Smooth muscle cell (in vitro differentiated cells): ENCODE measurements at regions not wholly inside any gene's neighbourhood (a gene's known extent, or its start where the extent isn't known, plus 50 kb on each side); places are given as distances from the start of the nearest gene placed in this dataset.

ENCODE experiments used
- DNase-seq: peaks from one replicate; lab custom pipeline; 2025; ENCODE audit not compliant: unreplicated experiment; lab: John Stamatoyannopoulos, UW
- H2AFZ ChIP-seq: fragments of 200-600 bp; sonication (generic); 2 replicates; pipeline ENCODE4 v1.6.0; 2016; ENCODE audit warnings: antibody characterized with exemption, low read depth, mild to moderate bottlenecking
- H3F3A ChIP-seq: fragments of 200-600 bp; sonication (generic); 2 replicates; pipeline ENCODE4 v1.6.0; 2017; ENCODE audit warnings: antibody characterized with exemption, low read depth
- H3K27ac ChIP-seq: fragments of 200-600 bp; sonication (generic); 2 replicates; pipeline ENCODE4 v1.5.1; 2016; ENCODE audit warnings: low read depth, mild to moderate bottlenecking
- H3K27me3 ChIP-seq: fragments of 200-600 bp; sonication (generic); 2 replicates; pipeline ENCODE4 v1.6.1; 2016; ENCODE audit warnings: low read depth, mild to moderate bottlenecking
- H3K36me3 ChIP-seq: fragments of 200-600 bp; sonication (generic); 2 replicates; pipeline ENCODE4 v1.5.1; 2016; ENCODE audit warnings: low read depth
- H3K4me1 ChIP-seq: fragments of 200-600 bp; sonication (generic); 2 replicates; pipeline ENCODE4 v1.5.1; 2016; ENCODE audit warnings: low read depth
- H3K4me2 ChIP-seq: fragments of 200-600 bp; sonication (generic); 2 replicates; pipeline ENCODE4 v1.6.0; 2016; ENCODE audit warnings: mild to moderate bottlenecking
- H3K4me3 ChIP-seq: fragments of 200-600 bp; sonication (generic); 2 replicates; pipeline ENCODE4 v1.5.1; 2016; ENCODE audit warnings: mild to moderate bottlenecking
- H3K79me2 ChIP-seq: fragments of 200-600 bp; sonication (generic); 2 replicates; pipeline ENCODE4 v1.6.0; 2016; ENCODE audit warnings: low read depth, mild to moderate bottlenecking
- H3K9ac ChIP-seq: fragments of 200-600 bp; sonication (generic); 2 replicates; pipeline ENCODE4 v1.6.0; 2016; ENCODE audit warnings: low read depth
- H3K9me3 ChIP-seq: fragments of 200-600 bp; sonication (generic); replicated peaks from 2 replicates; pipeline ENCODE4 v1.5.1; 2016; ENCODE audit warnings: low read depth
- H4K20me1 ChIP-seq: fragments of 200-600 bp; sonication (generic); 2 replicates; pipeline ENCODE4 v1.6.0; 2016; ENCODE audit warnings: low read depth
- CTCF ChIP-seq: fragments of 200-600 bp; sonication (generic); IDR thresholded peaks from 2 replicates; pipeline ENCODE4 v1.5.1; 2017; ENCODE audit warnings: borderline replicate concordance, mild to moderate bottlenecking, antibody characterized with exemption; ENCODE audit not compliant: insufficient read depth, poor library complexity, severe bottlenecking
- WGBS: methylation state at CpG from one replicate; pipeline ENCODE4 v1.1.7; 2016; ENCODE audit warnings: low lambda C conversion rate; 5-methylcytosine and 5-hydroxymethylcytosine counted together

- Histone ChIP-seq H3K9me3 (no peaks in the 10 kb centered on the region), H2AFZ (no peak overlapping the region), H3K36me3 (no peaks in the 10 kb centered on the region), H3K79me2 (no peaks in the 10 kb centered on the region), H3K4me3 (no peak overlapping the region), H3K9ac (no peak overlapping the region), H3K4me1 (no peaks in the 10 kb centered on the region), H4K20me1 (no peaks in the 10 kb centered on the region), H3K4me2 (peak overlapping the region; percentile 22), H3K27ac (peak overlapping the region; percentile 53), H3F3A (peaks cover 8% of the 10 kb centered on the region), H3K27me3 (no peaks in the 10 kb centered on the region)
- no peak for TF ChIP-seq CTCF
- 85% methylated on average over 9 of the region's 9 CpGs for WGBS
- DNase-seq: no peak
Observed at GRCh38 chr21:41647806-41648561, 118.9 kb downstream of the RIPK4 start.

GRCh38 chr21:41643246-41643966, 123.4 kb downstream of the RIPK4 start:
- no peaks in the 10 kb centered on the region for H3K79me2 ChIP-seq
- no peaks in the 10 kb centered on the region for H3K27me3 ChIP-seq
- H2AFZ ChIP-seq: no peak overlapping the region
- DNase-seq: no peak
- no peaks in the 10 kb centered on the region for H3K36me3 ChIP-seq
- no peak overlapping the region for H3K9ac ChIP-seq
- no peak overlapping the region for H3K4me3 ChIP-seq
- WGBS: 91% methylated on average over 10 of the region's 10 CpGs
- no peaks in the 10 kb centered on the region for H4K20me1 ChIP-seq
- H3F3A ChIP-seq: peaks cover 13% of the 10 kb centered on the region
- H3K27ac ChIP-seq: peak overlapping the region; percentile 92
- no peak overlapping the region for H3K4me2 ChIP-seq
- no peak for TF ChIP-seq CTCF
- H3K9me3 ChIP-seq: no peaks in the 10 kb centered on the region
- H3K4me1 ChIP-seq: peaks cover 19% of the 10 kb centered on the region

- Histone ChIP-seq H3K79me2 (no peaks in the 10 kb centered on the region), H3K9ac (peak overlapping the region; percentile 52), H3K9me3 (no peaks in the 10 kb centered on the region), H3K27me3 (no peaks in the 10 kb centered on the region), H4K20me1 (no peaks in the 10 kb centered on the region), H3K4me2 (peak overlapping the region; percentile 67), H3K36me3 (no peaks in the 10 kb centered on the region), H3F3A (peaks cover 13% of the 10 kb centered on the region), H3K27ac (peak overlapping the region; percentile 92), H2AFZ (peak overlapping the region; percentile 41), H3K4me1 (peaks cover 19% of the 10 kb centered on the region), H3K4me3 (no peak overlapping the region)
- DNase-seq: no peak
- no peak for TF ChIP-seq CTCF
- WGBS: 15% methylated on average over 16 of the region's 16 CpGs
Observed at GRCh38 chr21:41641821-41642701, 124.8 kb downstream of the RIPK4 start.
